Testis (tissue), 2 donors: ENCODE measurements at regions not wholly inside any gene's neighbourhood (a gene's known extent, or its start where the extent isn't known, plus 50 kb on each side); places are given as distances from the start of the nearest gene placed in this dataset.

Experiments
- DNase-seq: peaks from one replicate; pipeline ENCODE4 v3.0.0-alpha.2; 2019
- H3K27ac ChIP-seq, 2 donors: fragments of 200-600 bp; sonication (generic); one replicate each; pipeline ENCODE4 v1.5.1; 2019
- H3K27me3 ChIP-seq: fragments of 200-600 bp; sonication (generic); one replicate; pipeline ENCODE4 v1.5.1; 2019
- H3K36me3 ChIP-seq: fragments of 200-600 bp; sonication (generic); one replicate; pipeline ENCODE4 v1.5.1; 2017; ENCODE audit warnings: low read depth; ENCODE audit errors: missing control alignments
- H3K4me1 ChIP-seq: fragments of 200-600 bp; sonication (generic); one replicate; pipeline ENCODE4 v1.5.1; 2019
- H3K4me3 ChIP-seq, 2 donors: fragments of 200-600 bp; sonication (generic); one replicate each; pipeline ENCODE4 v1.5.1; 2017 to 2019
- H3K9me3 ChIP-seq: fragments of 200-600 bp; sonication (generic); one replicate; pipeline ENCODE4 v1.5.1; 2017
- POLR2A ChIP-seq: fragments of 450-650 bp; IDR thresholded peaks from one replicate; pipeline ENCODE4 v1.6.1; 2017; ENCODE audit warnings: antibody characterized with exemption, mild to moderate bottlenecking, moderate library complexity
- WGBS, 2 donors: methylation state at CpG; one replicate each; pipeline ENCODE4 v1.1.5; 2018; 5-methylcytosine and 5-hydroxymethylcytosine counted together
- intact Hi-C: fragments of 100-400 bp; cut with DNase I; formaldehyde crosslinking; loops from one replicate; pipeline ENCODE4 v1.15.1; 2023; ENCODE audit warnings: low total_unique reads
- TF ChIP-seq, protein P1 (sequence below), 3 experiments: fragments of 450-650 bp in 2 of 3; fragments of 200-600 bp in 1 of 3; sonication (generic) in 1 of 3; IDR thresholded peaks; one replicate each; pipeline ENCODE4 v1.5.1; 2016 to 2019; ENCODE audit warnings: antibody characterized with exemption in 3 of 3, mild to moderate bottlenecking in 2 of 3, moderate library complexity in 1 of 3

DNA sequence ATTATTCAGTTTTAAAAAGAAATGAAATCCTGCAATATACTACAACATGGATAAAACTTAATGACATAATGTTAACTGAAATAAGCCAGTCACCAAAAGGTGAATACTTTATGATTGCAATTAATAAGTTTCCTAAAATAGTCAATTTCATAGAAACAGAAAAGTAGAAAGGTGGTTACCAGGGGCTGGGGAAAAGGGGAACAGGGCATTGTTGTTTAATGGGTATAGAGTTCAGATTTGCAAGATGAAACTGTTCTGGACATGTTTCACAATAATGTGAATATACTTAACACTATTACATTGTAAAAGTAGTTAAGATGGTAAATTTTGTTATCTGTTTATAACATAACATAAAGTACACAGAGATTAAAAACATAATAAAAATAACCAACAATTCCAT, 550.9 kb downstream of the CCER1 start:
- no peaks in the 10 kb centered on the region for H3K9me3 ChIP-seq
- no peak for DNase-seq
- intact Hi-C loops, result no loop called here
- H3K27ac ChIP-seq, result no peak overlapping the region
- TF ChIP-seq, protein P1, sequence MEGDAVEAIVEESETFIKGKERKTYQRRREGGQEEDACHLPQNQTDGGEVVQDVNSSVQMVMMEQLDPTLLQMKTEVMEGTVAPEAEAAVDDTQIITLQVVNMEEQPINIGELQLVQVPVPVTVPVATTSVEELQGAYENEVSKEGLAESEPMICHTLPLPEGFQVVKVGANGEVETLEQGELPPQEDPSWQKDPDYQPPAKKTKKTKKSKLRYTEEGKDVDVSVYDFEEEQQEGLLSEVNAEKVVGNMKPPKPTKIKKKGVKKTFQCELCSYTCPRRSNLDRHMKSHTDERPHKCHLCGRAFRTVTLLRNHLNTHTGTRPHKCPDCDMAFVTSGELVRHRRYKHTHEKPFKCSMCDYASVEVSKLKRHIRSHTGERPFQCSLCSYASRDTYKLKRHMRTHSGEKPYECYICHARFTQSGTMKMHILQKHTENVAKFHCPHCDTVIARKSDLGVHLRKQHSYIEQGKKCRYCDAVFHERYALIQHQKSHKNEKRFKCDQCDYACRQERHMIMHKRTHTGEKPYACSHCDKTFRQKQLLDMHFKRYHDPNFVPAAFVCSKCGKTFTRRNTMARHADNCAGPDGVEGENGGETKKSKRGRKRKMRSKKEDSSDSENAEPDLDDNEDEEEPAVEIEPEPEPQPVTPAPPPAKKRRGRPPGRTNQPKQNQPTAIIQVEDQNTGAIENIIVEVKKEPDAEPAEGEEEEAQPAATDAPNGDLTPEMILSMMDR (IDR thresholded peaks at IDR 0.05), result no peak
- no peak for TF ChIP-seq POLR2A
- no peaks in the 10 kb centered on the region for H3K27me3 ChIP-seq
- H3K36me3 ChIP-seq, result no peaks in the 10 kb centered on the region
- H3K4me3 ChIP-seq, result no peak overlapping the region
- no peaks in the 10 kb centered on the region for H3K4me1 ChIP-seq

DNA sequence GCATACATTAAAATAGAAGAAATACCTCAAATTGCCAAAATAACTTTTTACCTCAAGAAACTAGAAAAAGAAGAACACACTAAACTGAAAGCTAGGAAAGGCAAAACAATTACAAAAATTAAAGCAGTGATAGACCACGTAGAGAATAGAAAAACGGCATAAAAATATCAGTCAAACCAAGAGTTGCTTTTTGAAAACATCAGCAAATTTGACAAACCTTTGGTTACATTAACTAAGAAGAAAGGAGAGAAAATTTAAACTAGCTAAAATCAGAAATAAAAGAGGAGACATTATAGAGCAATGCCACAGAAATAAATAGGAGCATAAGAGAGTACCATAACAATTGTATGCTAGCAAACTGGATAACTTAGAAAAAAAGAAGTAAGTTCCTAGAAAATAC, 553.8 kb downstream of the CCER1 start:
- Histone ChIP-seq H3K27ac (no peak overlapping the region), H3K4me1 (no peaks in the 10 kb centered on the region), H3K4me3 (no peak overlapping the region), H3K27me3 (no peaks in the 10 kb centered on the region), H3K9me3 (no peaks in the 10 kb centered on the region), H3K36me3 (no peaks in the 10 kb centered on the region)
- TF ChIP-seq POLR2A, result no peak
- TF ChIP-seq, protein P1 (IDR thresholded peaks at IDR 0.05), result no peak
- WGBS, 2 donors, result 94 to 100% methylated on average over 2 of the region's 2 CpGs
- intact Hi-C loops, result no loop called here
- DNase-seq, result no peak

DNA sequence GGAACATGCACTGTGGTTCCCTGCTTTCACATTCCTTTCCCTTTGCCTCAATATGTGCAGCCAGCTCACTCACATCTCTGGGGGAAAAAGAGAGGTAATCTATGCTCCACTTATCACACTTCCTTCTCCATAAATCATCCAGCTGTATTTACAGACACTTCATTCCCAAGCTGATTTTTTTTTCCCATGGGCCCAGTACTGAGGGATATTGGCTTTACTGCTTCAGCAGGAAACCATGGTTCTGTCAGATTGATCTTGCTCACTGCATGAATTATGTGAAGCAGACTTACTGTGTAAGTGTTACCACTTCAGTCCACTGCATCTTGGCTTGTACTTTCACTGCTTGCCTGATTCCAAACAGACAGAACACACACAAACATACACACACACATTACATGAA, 555.6 kb downstream of the CCER1 start:
- TF ChIP-seq, protein P1 (IDR thresholded peaks at IDR 0.05), result no peak
- no peak for TF ChIP-seq POLR2A
- no peaks in the 10 kb centered on the region for H3K27me3 ChIP-seq
- H3K9me3 ChIP-seq, result no peaks in the 10 kb centered on the region
- intact Hi-C loops, result no loop called here
- no peak overlapping the region for H3K4me3 ChIP-seq
- no peak for DNase-seq
- H3K4me1 ChIP-seq, result no peaks in the 10 kb centered on the region
- H3K36me3 ChIP-seq, result no peaks in the 10 kb centered on the region
- no peak overlapping the region for H3K27ac ChIP-seq

DNA sequence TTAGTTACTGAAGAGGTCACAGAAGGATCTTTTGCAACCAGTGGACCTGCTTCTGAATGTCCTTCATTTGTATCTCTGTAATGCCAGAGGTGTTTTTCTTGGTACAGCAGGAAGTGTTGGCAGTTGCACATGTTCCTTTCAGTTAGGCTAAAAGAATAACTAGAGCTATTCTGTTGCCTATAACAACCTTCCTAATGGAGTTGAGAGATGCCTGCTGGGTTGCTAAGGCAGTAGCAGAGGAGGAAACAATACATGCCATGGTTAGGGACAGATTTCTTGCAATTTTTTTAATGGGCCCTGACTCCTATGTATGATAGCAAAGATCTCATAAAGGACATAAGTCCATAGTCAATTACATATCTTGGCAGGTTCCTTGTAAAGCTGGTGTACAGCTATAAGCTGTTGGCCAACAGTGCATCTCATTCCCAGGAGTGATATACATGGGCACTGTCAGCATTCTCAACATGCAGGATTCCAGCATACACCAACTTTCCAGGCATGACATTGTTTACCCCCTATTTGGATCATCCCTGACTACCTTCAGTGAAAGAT, 556.6 kb downstream of the CCER1 start:
- Histone ChIP-seq H3K9me3 (no peaks in the 10 kb centered on the region), H3K4me1 (no peaks in the 10 kb centered on the region), H3K27ac (no peak overlapping the region), H3K27me3 (no peaks in the 10 kb centered on the region), H3K4me3 (no peak overlapping the region), H3K36me3 (no peaks in the 10 kb centered on the region)
- DNase-seq, result no peak
- intact Hi-C loops, result no loop called here
- TF ChIP-seq, protein P1 (IDR thresholded peaks at IDR 0.05), result no peak
- no peak for TF ChIP-seq POLR2A

DNA sequence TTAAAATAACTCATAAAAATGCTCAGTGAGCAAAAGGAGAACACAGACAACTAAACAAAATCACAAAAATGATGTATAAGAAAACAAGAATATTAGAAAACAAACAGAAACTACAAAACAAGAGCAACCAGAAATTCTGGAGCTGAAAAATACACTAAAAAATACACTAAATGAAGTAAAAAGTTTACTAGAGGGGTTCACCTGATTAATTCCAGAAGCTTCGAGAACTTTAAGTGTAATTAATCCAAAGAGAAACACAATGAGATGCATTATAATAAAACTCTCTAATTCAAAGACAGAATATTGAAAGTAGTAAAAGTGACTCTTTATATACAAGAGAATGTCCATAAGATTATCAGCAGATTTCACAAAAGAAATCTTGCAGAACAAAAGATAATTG, 558.4 kb downstream of the CCER1 start:
- 90 to 94% methylated on average over 1 of the region's 1 CpG for WGBS, 2 donors
- no peak for DNase-seq
- Histone ChIP-seq H3K9me3 (no peaks in the 10 kb centered on the region), H3K36me3 (no peaks in the 10 kb centered on the region), H3K4me1 (no peaks in the 10 kb centered on the region), H3K27ac (no peak overlapping the region), H3K4me3 (no peak overlapping the region), H3K27me3 (no peaks in the 10 kb centered on the region)
- intact Hi-C loops, result no loop called here
- TF ChIP-seq, protein P1 (IDR thresholded peaks at IDR 0.05), result no peak
- TF ChIP-seq POLR2A, result no peak
